IMR-90 (cell line): ENCODE measurements at regions not wholly inside any gene's neighbourhood (a gene's known extent, or its start where the extent isn't known, plus 50 kb on each side); places are given as distances from the start of the nearest gene placed in this dataset.

Experiments
- ATAC-seq: fragments of 200-7000 bp; cut with Tn5 transposase; 2 replicates; pipeline ENCODE4 v1.9.1; 2020; ENCODE audit warnings: low read depth, mild to moderate bottlenecking, moderate library complexity
- BruUV-seq: library from RNA; stranded (reverse); fragments of 400-500 nt; replicated peaks from 2 replicates; lab custom pipeline; 2021; lab: Mats Ljungman, UMichigan
- CTCF ChIA-PET: fragments of 300-600 bp; formaldehyde crosslinking; extraction: SDS; loops from one replicate; lab custom pipeline; 2021; ENCODE audit warnings: antibody characterized with exemption; lab: Yijun Ruan, JAX
- POLR2A ChIA-PET: fragments of 300-600 bp; sonication (Branson Sonifier 250); formaldehyde crosslinking; loops from one replicate; lab custom pipeline; 2022; ENCODE audit warnings: antibody characterized with exemption; ENCODE audit not compliant: unreplicated experiment; lab: Charles Lee
- DNase-seq: peaks from one replicate; pipeline ENCODE4 v3.0.0; 2013
- H2AFZ ChIP-seq: replicated peaks from 2 replicates; pipeline ENCODE3; 2013; ENCODE audit warnings: low read length, mild to moderate bottlenecking; ENCODE audit not compliant: poor library complexity
- H2AK5ac ChIP-seq: 2 replicates; pipeline ENCODE4 v1.6.1; 2013; ENCODE audit warnings: low read depth, low read length, inconsistent platforms
- H2AK9ac ChIP-seq: replicated peaks from 2 replicates; pipeline ENCODE3; 2013; ENCODE audit warnings: mild to moderate bottlenecking, low read depth, low read length, moderate library complexity; ENCODE audit not compliant: poor library complexity
- H2BK120ac ChIP-seq: 2 replicates; pipeline ENCODE4 v1.6.1; 2013; ENCODE audit warnings: low read depth, low read length, inconsistent platforms
- H2BK15ac ChIP-seq: 3 replicates; pipeline ENCODE4 v1.6.1; 2013; ENCODE audit warnings: low read depth, low read length, inconsistent platforms
- H2BK20ac ChIP-seq: 2 replicates; pipeline ENCODE4 v1.6.1; 2013; ENCODE audit warnings: low read depth, mild to moderate bottlenecking, inconsistent platforms, low read length, moderate library complexity
- H2BK5ac ChIP-seq: 2 replicates; pipeline ENCODE4 v1.6.1; 2013; ENCODE audit warnings: mild to moderate bottlenecking, low read depth, low read length, inconsistent platforms; ENCODE audit not compliant: poor library complexity, severe bottlenecking
- H3K14ac ChIP-seq: replicated peaks from 2 replicates; pipeline ENCODE4 v1.6.1; 2013; ENCODE audit warnings: low read depth, low read length, inconsistent platforms
- H3K18ac ChIP-seq: 2 replicates; pipeline ENCODE4 v1.6.1; 2013; ENCODE audit warnings: low read depth, low read length, control low read depth
- H3K23ac ChIP-seq: 2 replicates; pipeline ENCODE4 v1.6.1; 2013; ENCODE audit warnings: low read depth, low read length, inconsistent platforms
- H3K27ac ChIP-seq: 2 replicates; pipeline ENCODE4 v1.5.1; 2013; ENCODE audit warnings: mild to moderate bottlenecking, control low read depth, low read length; ENCODE audit not compliant: insufficient read depth
- H3K27me3 ChIP-seq: 2 replicates; pipeline ENCODE4 v1.6.1; 2013; ENCODE audit warnings: low read length; ENCODE audit not compliant: control insufficient read depth, insufficient read depth
- H3K36me3 ChIP-seq: 2 replicates; pipeline ENCODE4 v1.6.1; 2013; ENCODE audit warnings: low read length, mixed read lengths; ENCODE audit not compliant: control insufficient read depth, insufficient read depth
- H3K4ac ChIP-seq: 2 replicates; pipeline ENCODE4 v1.6.1; 2013; ENCODE audit warnings: low read depth, low read length, inconsistent platforms
- H3K4me1 ChIP-seq: 2 replicates; pipeline ENCODE4 v1.6.1; 2013; ENCODE audit warnings: low read length, mixed read lengths; ENCODE audit not compliant: control insufficient read depth, insufficient read depth
- H3K4me2 ChIP-seq: 2 replicates; pipeline ENCODE4 v1.6.1; 2013; ENCODE audit warnings: low read depth, mild to moderate bottlenecking, control low read depth, low read length, moderate library complexity
- H3K4me3 ChIP-seq: 2 replicates; pipeline ENCODE4 v1.5.1; 2013; ENCODE audit warnings: low read depth, mild to moderate bottlenecking, control low read depth, low read length, moderate library complexity; ENCODE audit not compliant: insufficient read depth
- H3K56ac ChIP-seq: 2 replicates; pipeline ENCODE4 v1.6.1; 2013; ENCODE audit warnings: low read length, inconsistent platforms; ENCODE audit not compliant: insufficient read depth; ENCODE audit errors: extremely low read depth
- H3K79me1 ChIP-seq, 2 experiments: 2 replicates each; pipeline ENCODE4 v1.6.1; 2013; ENCODE audit warnings: low read length in 2 of 2, inconsistent platforms in 1 of 2, low read depth in 1 of 2
- H3K9ac ChIP-seq: 2 replicates; pipeline ENCODE4 v1.6.1; 2013; ENCODE audit warnings: low read depth, low read length, control low read depth
- H3K9me1 ChIP-seq: 2 replicates; pipeline ENCODE4 v1.6.1; 2013; ENCODE audit warnings: low read length, inconsistent platforms; ENCODE audit not compliant: insufficient read depth
- H3K9me3 ChIP-seq: 2 replicates; pipeline ENCODE4 v1.6.1; 2013; ENCODE audit warnings: low read length; ENCODE audit not compliant: control insufficient read depth, insufficient read depth
- H4K20me1 ChIP-seq: 2 replicates; pipeline ENCODE4 v1.6.1; 2013; ENCODE audit warnings: low read length, inconsistent platforms; ENCODE audit not compliant: insufficient read depth
- H4K5ac ChIP-seq: 2 replicates; pipeline ENCODE4 v1.6.1; 2013; ENCODE audit warnings: mild to moderate bottlenecking, low read depth, low read length, control low read depth
- H4K8ac ChIP-seq, 2 experiments: 2 replicates each; pipeline ENCODE4 v1.6.1; 2013; ENCODE audit warnings: low read depth in 2 of 2, low read length in 2 of 2, control low read depth in 1 of 2, inconsistent platforms in 1 of 2
- H4K91ac ChIP-seq: 2 replicates; pipeline ENCODE4 v1.6.1; 2013; ENCODE audit warnings: low read depth, low read length, inconsistent platforms; ENCODE audit not compliant: insufficient read depth
- BHLHE40 ChIP-seq: fragments of 150-350 bp; IDR thresholded peaks from 2 replicates; pipeline ENCODE4 v1.6.1; 2016; ENCODE audit warnings: mild to moderate bottlenecking, low read depth, low read length
- CEBPB ChIP-seq: IDR thresholded peaks from 2 replicates; pipeline ENCODE4 v1.6.1; 2012; ENCODE audit warnings: low read depth, low read length, improper control_type of control experiment
- CTCF ChIP-seq: conservative IDR thresholded peaks from 2 replicates; pipeline ENCODE4 v1.5.1; 2012; ENCODE audit warnings: mild to moderate bottlenecking, low read depth, low read length, improper control_type of control experiment
- ELK1 ChIP-seq: fragments of 150-350 bp; IDR thresholded peaks from 2 replicates; pipeline ENCODE4 v1.6.1; 2016; ENCODE audit warnings: low read depth, mild to moderate bottlenecking, low read length, moderate library complexity, borderline replicate concordance
- FOS ChIP-seq: fragments of 150-350 bp; IDR thresholded peaks from 2 replicates; pipeline ENCODE4 v1.6.1; 2016; ENCODE audit warnings: low read depth, low read length
- MAZ ChIP-seq: IDR thresholded peaks from 2 replicates; pipeline ENCODE4 v1.6.1; 2012; ENCODE audit warnings: low read depth, mild to moderate bottlenecking, low read length, improper control_type of control experiment, moderate library complexity, borderline replicate concordance
- MXI1 ChIP-seq: IDR thresholded peaks from 2 replicates; pipeline ENCODE4 v1.6.1; 2012; ENCODE audit warnings: low read depth, mild to moderate bottlenecking, low read length, moderate library complexity, borderline replicate concordance
- NFE2L2 ChIP-seq: fragments of 150-350 bp; IDR thresholded peaks from 2 replicates; pipeline ENCODE4 v1.6.1; 2016; ENCODE audit warnings: low read depth, mild to moderate bottlenecking, low read length
- RAD21 ChIP-seq: IDR thresholded peaks from 2 replicates; pipeline ENCODE4 v1.6.1; 2012; ENCODE audit warnings: low read length, improper control_type of control experiment
- RCOR1 ChIP-seq: IDR thresholded peaks from 2 replicates; pipeline ENCODE4 v1.6.1; 2012; ENCODE audit warnings: mild to moderate bottlenecking, low read length, improper control_type of control experiment; ENCODE audit not compliant: insufficient replicate concordance
- RFX5 ChIP-seq: IDR thresholded peaks from 2 replicates; pipeline ENCODE4 v1.8.0; 2012; ENCODE audit warnings: low read depth, mild to moderate bottlenecking, low read length, moderate library complexity
- SMC3 ChIP-seq: fragments of 150-350 bp; IDR thresholded peaks from 2 replicates; pipeline ENCODE4 v1.6.1; 2016; ENCODE audit warnings: low read depth, mild to moderate bottlenecking, antibody characterized with exemption, low read length, moderate library complexity
- USF2 ChIP-seq: fragments of 150-350 bp; IDR thresholded peaks from 2 replicates; pipeline ENCODE4 v1.6.1; 2017; ENCODE audit warnings: mild to moderate bottlenecking, antibody characterized with exemption, low read length, low read depth
- WGBS, 2 experiments: methylation state at CpG; one replicate each; pipeline versions ENCODE4 v1.1.5 to v1.1.7; 2013; ENCODE audit warnings: missing lambda C conversion rate in 2 of 2; ENCODE audit not compliant: insufficient read length in 1 of 2; ENCODE audit errors: extremely low coverage in 2 of 2; 5-methylcytosine and 5-hydroxymethylcytosine counted together
- dilution Hi-C: fragments of 300-500 bp; cut with HindIII; formaldehyde crosslinking; loops from one replicate; pipeline ENCODE4 v1.14.3; 2018; ENCODE audit warnings: low sequenced_read_pairs; ENCODE audit not compliant: unreplicated experiment
- in situ Hi-C: fragments of 300-500 bp; cut with MboI; formaldehyde crosslinking; loops from 3 replicates; pipeline ENCODE4 v1.14.3; 2019; ENCODE audit warnings: low sequenced_read_pairs, inconsistent platforms, mixed read lengths
- intact Hi-C: fragments of 100-400 bp; cut with micrococcal nuclease; formaldehyde crosslinking; loops from 2 replicates; pipeline ENCODE4 v1.10.0; 2022

GRCh38 chr1:5341471-5341870 is 650.8 kb downstream of the NPHP4 start:
- no peak for ATAC-seq

More at GRCh38 chr1:5341471-5341870, 650.8 kb downstream of the NPHP4 start:
- Histone ChIP-seq H2AFZ (no peak overlapping the region), H4K20me1 (no peaks in the 10 kb centered on the region), H3K56ac (no peak overlapping the region), H3K27ac (no peak overlapping the region), H3K36me3 (no peaks in the 10 kb centered on the region), H3K4me3 (no peak overlapping the region), H2AK9ac (no peak overlapping the region), H3K4ac (no peak overlapping the region), H3K4me1 (no peaks in the 10 kb centered on the region), H3K79me1 (no peaks in the 10 kb centered on the region), H3K9me1 (no peaks in the 10 kb centered on the region), H3K27me3 (no peaks in the 10 kb centered on the region), H3K9me3 (peaks cover 48% of the 10 kb centered on the region), H2BK120ac (no peak overlapping the region), H2BK15ac (no peak overlapping the region), H4K5ac (no peak overlapping the region), H4K8ac (no peak overlapping the region), H3K18ac (no peak overlapping the region), H2BK5ac (no peak overlapping the region), H4K91ac (no peak overlapping the region), H3K4me2 (no peak overlapping the region), H2BK20ac (no peak overlapping the region), H3K23ac (no peak overlapping the region), H3K9ac (no peak overlapping the region), H3K14ac (no peak overlapping the region), H2AK5ac (no peak overlapping the region)
- TF ChIP-seq MAZ (no peak), RAD21 (no peak), BHLHE40 (no peak), SMC3 (no peak), NFE2L2 (no peak), RCOR1 (no peak), USF2 (no peak), RFX5 (no peak), CEBPB (no peak), FOS (no peak), MXI1 (no peak), ELK1 (no peak), CTCF (no peak)
- in situ Hi-C loops (no loop called here), dilution Hi-C loops (no loop called here), intact Hi-C loops (no loop called here)
- ChIA-PET POLR2A (no interaction called here), CTCF (no interaction called here)
- no peak for DNase-seq
- no TSS peak for BruUV-seq
- 20% methylated on average over 1 of the region's 3 CpGs; no CpG with 5 or more reads in 1 of the 2 experiments for WGBS, 2 experiments
